ENCODE measurements at regions not wholly inside any gene's neighbourhood (a gene's known extent, or its start where the extent isn't known, plus 50 kb on each side); places are given as distances from the start of the nearest gene placed in this dataset.

DNA sequence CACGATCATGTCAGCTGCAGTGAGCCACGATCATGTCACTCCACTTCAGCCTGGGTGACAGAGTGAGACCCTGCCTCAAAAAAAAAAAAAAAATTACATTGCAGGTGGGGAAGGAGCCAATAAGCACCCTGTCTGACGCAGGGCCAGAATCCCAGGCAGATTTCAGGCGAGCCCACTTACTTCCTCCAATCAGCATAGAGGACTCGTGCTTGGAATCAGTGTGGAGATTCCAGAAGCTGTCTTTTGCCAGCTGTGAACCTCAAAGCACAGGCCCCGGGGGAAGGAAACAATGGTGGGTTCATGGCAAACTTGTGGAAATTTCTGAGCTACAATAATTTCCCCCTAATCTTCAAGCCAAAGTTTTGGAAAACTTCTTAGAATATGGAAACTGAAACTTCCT lies 178.2 kb upstream of the ZNF644 start:
- H3K9ac ChIP-seq (ENCODE audit: insufficient read depth, low read length, poor library complexity, severe bottlenecking): no peak overlapping the region
- H4K20me1 ChIP-seq (ENCODE audit: insufficient read depth, low read length): no peaks in the 10 kb centered on the region
- WGBS (ENCODE audit: insufficient coverage): 100% methylated on average over 1 of the region's 6 CpGs
- intact Hi-C loops (cut with micrococcal nuclease): no loop called here
- TF ChIP-seq, protein P1, sequence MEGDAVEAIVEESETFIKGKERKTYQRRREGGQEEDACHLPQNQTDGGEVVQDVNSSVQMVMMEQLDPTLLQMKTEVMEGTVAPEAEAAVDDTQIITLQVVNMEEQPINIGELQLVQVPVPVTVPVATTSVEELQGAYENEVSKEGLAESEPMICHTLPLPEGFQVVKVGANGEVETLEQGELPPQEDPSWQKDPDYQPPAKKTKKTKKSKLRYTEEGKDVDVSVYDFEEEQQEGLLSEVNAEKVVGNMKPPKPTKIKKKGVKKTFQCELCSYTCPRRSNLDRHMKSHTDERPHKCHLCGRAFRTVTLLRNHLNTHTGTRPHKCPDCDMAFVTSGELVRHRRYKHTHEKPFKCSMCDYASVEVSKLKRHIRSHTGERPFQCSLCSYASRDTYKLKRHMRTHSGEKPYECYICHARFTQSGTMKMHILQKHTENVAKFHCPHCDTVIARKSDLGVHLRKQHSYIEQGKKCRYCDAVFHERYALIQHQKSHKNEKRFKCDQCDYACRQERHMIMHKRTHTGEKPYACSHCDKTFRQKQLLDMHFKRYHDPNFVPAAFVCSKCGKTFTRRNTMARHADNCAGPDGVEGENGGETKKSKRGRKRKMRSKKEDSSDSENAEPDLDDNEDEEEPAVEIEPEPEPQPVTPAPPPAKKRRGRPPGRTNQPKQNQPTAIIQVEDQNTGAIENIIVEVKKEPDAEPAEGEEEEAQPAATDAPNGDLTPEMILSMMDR (IDR thresholded peaks at IDR 0.05): no peak
- H3K27ac Mint-ChIP-seq: no peak overlapping the region
- no peaks in the 10 kb centered on the region for H3K9me3 ChIP-seq (replicated peaks in 1 of 2; ENCODE audit: control insufficient read depth in 1 of 2, insufficient read depth in 1 of 2, low read length in 2 of 2)
- no peak overlapping the region for H2AFZ ChIP-seq (ENCODE audit: insufficient read depth, low read depth, low read length, poor library complexity, severe bottlenecking)
- peaks cover 4% of the 10 kb centered on the region for H3K4me1 Mint-ChIP-seq
- H3K27ac ChIP-seq (ENCODE audit: low read depth in 1 of 2, low read length in 2 of 2): no peak overlapping the region
- no peak for DNase-seq
- no peaks in the 10 kb centered on the region for H3K36me3 ChIP-seq (replicated peaks in 1 of 2; ENCODE audit: control insufficient read depth in 1 of 2, insufficient read depth in 2 of 2, low read length in 2 of 2)
- no peak overlapping the region for H3K4me2 ChIP-seq (replicated peaks; ENCODE audit: extremely low read depth, low read length, poor library complexity, severe bottlenecking)
- no peaks in the 10 kb centered on the region for H3K79me2 ChIP-seq (ENCODE audit: insufficient read depth, low read length)
- no peaks in the 10 kb centered on the region for H3K27me3 ChIP-seq (ENCODE audit: control insufficient read depth in 2 of 2, insufficient read depth in 2 of 2, low read length in 2 of 2)
- peaks cover 5 to 7% of the 10 kb centered on the region in 2 donors for H3K4me1 ChIP-seq (ENCODE audit: control insufficient read depth in 1 of 2, insufficient read depth in 2 of 2, low read length in 2 of 2)
- no peaks in the 10 kb centered on the region for H3K36me3 Mint-ChIP-seq
- no peak overlapping the region for H3K4me3 ChIP-seq (replicated peaks in 1 of 3; ENCODE audit: low read depth in 2 of 3, low read length in 3 of 3)
- H3K4me3 Mint-ChIP-seq: no peak overlapping the region
- H3K27me3 Mint-ChIP-seq (ENCODE audit: low read depth in 3 of 3): peaks cover 0 to 4% (median 1%) of the 10 kb centered on the region in 3 donors
- H3K9me3 Mint-ChIP-seq: peaks cover 0 to 3% (median 0%) of the 10 kb centered on the region in 7 donors

DNA sequence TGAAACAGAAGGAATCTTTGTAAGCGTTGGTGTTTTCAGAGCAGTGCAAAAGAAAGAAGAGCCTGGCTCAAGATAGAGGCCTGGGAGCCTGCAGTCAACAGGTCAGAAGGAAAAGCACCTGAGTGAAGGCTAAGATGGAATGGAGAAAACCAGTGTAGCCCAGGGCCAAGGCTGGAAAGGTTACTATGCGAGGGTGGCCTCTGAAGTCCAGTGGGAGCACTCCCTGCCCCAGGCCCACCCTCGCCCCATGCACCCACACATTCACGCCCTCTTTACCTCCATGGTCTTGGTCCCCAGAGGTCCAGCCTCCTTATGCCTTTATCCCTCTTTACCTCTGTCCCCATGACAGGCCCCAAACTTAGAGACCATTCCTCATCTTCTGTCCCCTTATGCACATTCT lies 169.2 kb upstream of the ZNF644 start:
- Mint-ChIP-seq H3K27ac (no peak overlapping the region), H3K4me1 (no peaks in the 10 kb centered on the region), H3K36me3 (no peaks in the 10 kb centered on the region), H3K4me3 (no peak overlapping the region), H3K27me3 (ENCODE audit: low read depth in 3 of 3) (peaks cover 5 to 11% (median 7%) of the 10 kb centered on the region in 3 donors), H3K9me3 (peaks cover 0 to 8% (median 5%) of the 10 kb centered on the region in 7 donors)
- Histone ChIP-seq H3K4me1 (ENCODE audit: control insufficient read depth in 1 of 2, insufficient read depth in 2 of 2, low read length in 2 of 2) (no peaks in the 10 kb centered on the region), H3K9me3 (replicated peaks in 1 of 2; ENCODE audit: control insufficient read depth in 1 of 2, insufficient read depth in 1 of 2, low read length in 2 of 2) (no peaks in the 10 kb centered on the region), H2AFZ (ENCODE audit: insufficient read depth, low read depth, low read length, poor library complexity, severe bottlenecking) (no peak overlapping the region), H3K4me3 (replicated peaks in 1 of 3; ENCODE audit: low read depth in 2 of 3, low read length in 3 of 3) (no peak overlapping the region), H3K9ac (ENCODE audit: insufficient read depth, low read length, poor library complexity, severe bottlenecking) (no peak overlapping the region), H3K79me2 (ENCODE audit: insufficient read depth, low read length) (no peaks in the 10 kb centered on the region), H3K27me3 (ENCODE audit: control insufficient read depth in 2 of 2, insufficient read depth in 2 of 2, low read length in 2 of 2) (no peaks in the 10 kb centered on the region), H3K36me3 (replicated peaks in 1 of 2; ENCODE audit: control insufficient read depth in 1 of 2, insufficient read depth in 2 of 2, low read length in 2 of 2) (no peaks in the 10 kb centered on the region), H4K20me1 (ENCODE audit: insufficient read depth, low read length) (no peaks in the 10 kb centered on the region), H3K4me2 (replicated peaks; ENCODE audit: extremely low read depth, low read length, poor library complexity, severe bottlenecking) (no peak overlapping the region), H3K27ac (ENCODE audit: low read depth in 1 of 2, low read length in 2 of 2) (no peak overlapping the region)
- DNase-seq: no peak
- TF ChIP-seq, protein P1 (IDR thresholded peaks at IDR 0.05): no peak
- 98% methylated on average over 3 of the region's 4 CpGs for WGBS (ENCODE audit: insufficient coverage)
- intact Hi-C loops (cut with micrococcal nuclease): no loop called here
